22Rv1 (cell line): ENCODE measurements at regions not wholly inside any gene's neighbourhood (a gene's known extent, or its start where the extent isn't known, plus 50 kb on each side); places are given as distances from the start of the nearest gene placed in this dataset.
"Not testable (repeated sequence)": the region's sequence is repeated elsewhere in the genome, so short reads cannot be mapped to it uniquely, and the experiment has no call there.

Source experiments
- ZFX ChIP-seq: fragments of 450-650 bp; IDR thresholded peaks from 2 replicates; pipeline ENCODE4 v1.6.1; 2017; ENCODE audit warnings: antibody characterized with exemption, borderline replicate concordance
- TF ChIP-seq, protein P1 (sequence below): fragments of 450-650 bp; IDR thresholded peaks from 2 replicates; pipeline ENCODE4 v1.5.1; 2017; ENCODE audit warnings: mild to moderate bottlenecking

GRCh38 chr1:121041497-121041896, 142.6 kb downstream of the FAM72B start:
- TF ChIP-seq, protein P1, sequence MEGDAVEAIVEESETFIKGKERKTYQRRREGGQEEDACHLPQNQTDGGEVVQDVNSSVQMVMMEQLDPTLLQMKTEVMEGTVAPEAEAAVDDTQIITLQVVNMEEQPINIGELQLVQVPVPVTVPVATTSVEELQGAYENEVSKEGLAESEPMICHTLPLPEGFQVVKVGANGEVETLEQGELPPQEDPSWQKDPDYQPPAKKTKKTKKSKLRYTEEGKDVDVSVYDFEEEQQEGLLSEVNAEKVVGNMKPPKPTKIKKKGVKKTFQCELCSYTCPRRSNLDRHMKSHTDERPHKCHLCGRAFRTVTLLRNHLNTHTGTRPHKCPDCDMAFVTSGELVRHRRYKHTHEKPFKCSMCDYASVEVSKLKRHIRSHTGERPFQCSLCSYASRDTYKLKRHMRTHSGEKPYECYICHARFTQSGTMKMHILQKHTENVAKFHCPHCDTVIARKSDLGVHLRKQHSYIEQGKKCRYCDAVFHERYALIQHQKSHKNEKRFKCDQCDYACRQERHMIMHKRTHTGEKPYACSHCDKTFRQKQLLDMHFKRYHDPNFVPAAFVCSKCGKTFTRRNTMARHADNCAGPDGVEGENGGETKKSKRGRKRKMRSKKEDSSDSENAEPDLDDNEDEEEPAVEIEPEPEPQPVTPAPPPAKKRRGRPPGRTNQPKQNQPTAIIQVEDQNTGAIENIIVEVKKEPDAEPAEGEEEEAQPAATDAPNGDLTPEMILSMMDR = not testable (repeated sequence)
- not testable (repeated sequence) for TF ChIP-seq ZFX
